HepG2 (cell line): ENCODE measurements at regions not wholly inside any gene's neighbourhood (a gene's known extent, or its start where the extent isn't known, plus 50 kb on each side); places are given as distances from the start of the nearest gene placed in this dataset.

Experiments used
- ATAC-seq: fragments of 200-7000 bp; cut with Tn5 transposase; 3 replicates; pipeline ENCODE4 v1.9.1; 2020; ENCODE audit warnings: mild to moderate bottlenecking, moderate library complexity
- BruUV-seq: library from RNA; stranded (reverse); fragments of 400-500 nt; replicated peaks from 2 replicates; lab custom pipeline; 2021; lab: Mats Ljungman, UMichigan
- CTCF ChIA-PET: fragments of 300-600 bp; formaldehyde crosslinking; extraction: SDS; loops from one replicate; lab custom pipeline; 2021; ENCODE audit warnings: low total read pairs, inconsistent platforms, low intra/inter-chr PET ratio; lab: Yijun Ruan, JAX
- POLR2A ChIA-PET: fragments of 350-600 bp; sonication (Branson Sonifier 250); formaldehyde crosslinking; loops from one replicate; lab custom pipeline; 2020; ENCODE audit warnings: antibody characterized with exemption, inconsistent platforms; lab: Yijun Ruan, JAX
- DNase-seq: peaks from one replicate; pipeline ENCODE4 v3.0.0-alpha.2; 2015; ENCODE audit warnings: low spot score
- FAIRE-seq: peaks from 3 replicates; lab custom pipeline; 2011; peaks lifted over from hg19 to GRCh38; lab: Jason Lieb, UNC
- H2AFZ ChIP-seq: one replicate; pipeline ENCODE4 v1.6.1; 2011; ENCODE audit warnings: low read length, inconsistent platforms
- H3K27ac ChIP-seq: fragments of 300-600 bp; 3 replicates; pipeline ENCODE4 v1.8.0; 2011; ENCODE audit warnings: mixed run types, mild to moderate bottlenecking, mixed read lengths, low read length, inconsistent platforms; ENCODE audit not compliant: insufficient read depth; ENCODE audit errors: extremely low read length
- H3K27me3 ChIP-seq, 2 experiments: fragments of 200-600 bp in 1 of 2; 2 replicates in 1 of 2; 3 replicates in 1 of 2; pipeline versions ENCODE4 v1.6.0 to v1.8.0; 2011; ENCODE audit warnings: low read length in 2 of 2, mild to moderate bottlenecking in 2 of 2, moderate library complexity in 2 of 2, inconsistent platforms in 1 of 2; ENCODE audit not compliant: insufficient read depth in 2 of 2, control insufficient read depth in 1 of 2
- H3K36me3 ChIP-seq, 2 experiments: fragments of 200-600 bp in 1 of 2; replicated peaks in 1 of 2; 2 replicates in 1 of 2; 3 replicates in 1 of 2; pipeline versions ENCODE4 v1.5.1 to v1.8.0; 2011; ENCODE audit warnings: low read length in 2 of 2, inconsistent platforms in 1 of 2; ENCODE audit not compliant: insufficient read depth in 2 of 2, control insufficient read depth in 1 of 2
- H3K4me1 ChIP-seq: 2 replicates; pipeline ENCODE4 v1.5.1; 2012; ENCODE audit warnings: low read length, inconsistent platforms; ENCODE audit not compliant: insufficient read depth
- H3K4me2 ChIP-seq: 2 replicates; pipeline ENCODE4 v1.6.0; 2011; ENCODE audit warnings: low read depth, low read length, inconsistent platforms
- H3K4me3 ChIP-seq, 3 experiments: fragments of 200-600 bp in 1 of 3; sonication (generic), shearing (Covaris generic) in 1 of 3; replicated peaks in 1 of 3; 2 replicates each; pipeline ENCODE4 v1.5.1; 2011 to 2016; ENCODE audit warnings: low read length in 3 of 3, inconsistent platforms in 2 of 3, low read depth in 2 of 3, mild to moderate bottlenecking in 2 of 3, control low read depth in 1 of 3, mixed read lengths in 1 of 3; ENCODE audit not compliant: insufficient read depth in 1 of 3
- H3K79me2 ChIP-seq: one replicate; pipeline ENCODE4 v1.6.1; 2011; ENCODE audit warnings: low read length, inconsistent platforms; ENCODE audit not compliant: insufficient read depth
- H3K9ac ChIP-seq: 2 replicates; pipeline ENCODE4 v1.6.0; 2011; ENCODE audit warnings: mild to moderate bottlenecking, low read depth, low read length, inconsistent platforms; ENCODE audit not compliant: insufficient read depth
- H3K9me3 ChIP-seq: 2 replicates; pipeline ENCODE4 v1.5.1; 2012; ENCODE audit warnings: mild to moderate bottlenecking, low read length
- H4K20me1 ChIP-seq: 2 replicates; pipeline ENCODE4 v1.6.0; 2011; ENCODE audit warnings: inconsistent platforms, mild to moderate bottlenecking, low read length, moderate library complexity; ENCODE audit not compliant: insufficient read depth
- EP300 ChIP-seq, 3 experiments: sonication (generic) in 1 of 3; formaldehyde crosslinking in 1 of 3; IDR thresholded peaks; 2 replicates each; pipeline versions ENCODE4 v1.5.1 to v1.6.1; 2011 to 2020; ENCODE audit warnings: low read depth in 2 of 3, low read length in 2 of 3, borderline replicate concordance in 1 of 3, improper control_type of control experiment in 1 of 3, mild to moderate bottlenecking in 1 of 3, missing genetic modification reagents in 1 of 3, moderate library complexity in 1 of 3
- GABPB1 ChIP-seq: IDR thresholded peaks from 2 replicates; pipeline ENCODE4 v1.6.1; 2016; ENCODE audit warnings: mild to moderate bottlenecking, missing genetic modification reagents, moderate library complexity, missing compliant biosample characterization
- HOXA5 ChIP-seq: sonication (generic); formaldehyde crosslinking; IDR thresholded peaks from 2 replicates; pipeline ENCODE4 v1.4.0; 2020; ENCODE audit warnings: missing genetic modification reagents
- IKZF1 ChIP-seq: fragments of 450-650 bp; IDR thresholded peaks from 2 replicates; pipeline ENCODE4 v1.7.1; 2016
- NCOA5 ChIP-seq: sonication (generic); formaldehyde crosslinking; IDR thresholded peaks from 2 replicates; pipeline ENCODE4 v1.4.0; 2020; ENCODE audit warnings: missing genetic modification reagents
- NFE2 ChIP-seq: sonication (generic); formaldehyde crosslinking; IDR thresholded peaks from 2 replicates; pipeline ENCODE4 v1.4.0; 2020; ENCODE audit warnings: missing genetic modification reagents
- SIX1 ChIP-seq: sonication (generic); formaldehyde crosslinking; IDR thresholded peaks from 2 replicates; pipeline ENCODE4 v1.4.0; 2020; ENCODE audit warnings: missing genetic modification reagents, borderline replicate concordance
- TRIM24 ChIP-seq: sonication (generic); formaldehyde crosslinking; IDR thresholded peaks from 2 replicates; pipeline ENCODE4 v1.8.0; 2022; ENCODE audit warnings: mild to moderate bottlenecking, missing genetic modification reagents
- ZBTB7A ChIP-seq: sonication (generic); formaldehyde crosslinking; IDR thresholded peaks from 2 replicates; pipeline ENCODE4 v1.8.0; 2022; ENCODE audit warnings: mild to moderate bottlenecking, missing genetic modification reagents
- in situ Hi-C: cut with HindIII; loops from 2 replicates; pipeline ENCODE4 v1.10.0; 2017; ENCODE audit warnings: low pct_unique_long_range_greater_than_20kb; ENCODE audit not compliant: extremely low pct_ligation_motif_present
- intact Hi-C: fragments of 100-400 bp; cut with micrococcal nuclease; formaldehyde crosslinking; loops from one replicate; pipeline ENCODE4 v1.10.0; 2022; ENCODE audit not compliant: unreplicated experiment
- TF ChIP-seq, protein P1 (sequence below): IDR thresholded peaks from 2 replicates; pipeline ENCODE4 v1.6.1; 2016; ENCODE audit warnings: low read depth, missing genetic modification reagents, missing compliant biosample characterization
- TF ChIP-seq, protein P2 (sequence below), 2 experiments: sonication (generic) in 1 of 2; formaldehyde crosslinking in 1 of 2; IDR thresholded peaks; 2 replicates each; pipeline versions ENCODE4 v1.6.1 to v1.9.0; 2014 to 2022; ENCODE audit warnings: antibody characterized with exemption in 1 of 2, borderline replicate concordance in 1 of 2, inconsistent platforms in 1 of 2, low read depth in 1 of 2, missing genetic modification reagents in 1 of 2
- TF ChIP-seq, protein P3 (sequence below): sonication (generic); formaldehyde crosslinking; IDR thresholded peaks from 2 replicates; pipeline ENCODE4 v1.8.0; 2022; ENCODE audit warnings: mild to moderate bottlenecking, missing genetic modification reagents, moderate library complexity
- TF ChIP-seq, protein P4 (sequence below): sonication (generic); formaldehyde crosslinking; IDR thresholded peaks from 2 replicates; pipeline ENCODE4 v1.8.1; 2023; ENCODE audit warnings: mild to moderate bottlenecking, missing genetic modification reagents

DNA sequence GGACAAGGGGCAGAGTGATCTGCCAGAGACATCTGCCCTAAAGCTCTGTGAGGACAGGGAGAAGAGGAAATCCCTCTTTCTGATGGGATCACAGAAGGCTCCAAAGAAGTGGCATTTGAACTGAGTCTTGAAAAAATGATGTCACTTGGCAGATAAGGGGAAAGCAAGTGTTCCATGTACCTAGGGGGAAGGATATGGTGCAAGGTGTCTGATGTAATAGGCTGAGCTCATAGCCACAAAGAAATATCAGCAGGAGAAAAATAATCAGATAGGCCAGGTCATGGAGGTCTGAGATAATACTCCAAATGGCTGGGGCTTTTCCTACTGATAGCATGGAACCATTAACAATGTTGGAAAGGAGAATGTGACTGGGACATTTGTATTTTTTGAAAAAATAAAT, 468.4 kb upstream of the MDFIC2 start:
- Histone ChIP-seq H3K4me1 (no peaks in the 10 kb centered on the region), H4K20me1 (no peaks in the 10 kb centered on the region), H3K4me2 (no peak overlapping the region), H2AFZ (no peak overlapping the region), H3K9ac (no peak overlapping the region), H3K27ac (no peak overlapping the region), H3K9me3 (no peaks in the 10 kb centered on the region), H3K36me3 (no peaks in the 10 kb centered on the region), H3K27me3 (no peaks in the 10 kb centered on the region), H3K79me2 (no peaks in the 10 kb centered on the region), H3K4me3 (no peak overlapping the region)
- ChIA-PET CTCF (no interaction called here), POLR2A (no interaction called here)
- ATAC-seq: no peak
- no peak for DNase-seq
- FAIRE-seq: no peak
- intact Hi-C loops: no loop called here
- BruUV-seq: no TSS peak
- in situ Hi-C loops: no loop called here
- TF ChIP-seq SIX1 (CRISPR knock-in tag) (no peak), NFE2 (CRISPR knock-in tag) (no peak), ZBTB7A (CRISPR knock-in tag) (no peak), TRIM24 (CRISPR knock-in tag) (no peak), IKZF1 (no peak), HOXA5 (CRISPR knock-in tag) (no peak), GABPB1 (no peak), NCOA5 (CRISPR knock-in tag) (no peak), EP300 (IDR thresholded peaks at IDR 0.05; ENCODE audit: low read depth in 2 of 2, low read length in 2 of 2) (no peak), EP300 (CRISPR knock-in tag; IDR thresholded peaks at IDR 0.05; ENCODE audit: borderline replicate concordance) (no peak)
- TF ChIP-seq, protein P1, sequence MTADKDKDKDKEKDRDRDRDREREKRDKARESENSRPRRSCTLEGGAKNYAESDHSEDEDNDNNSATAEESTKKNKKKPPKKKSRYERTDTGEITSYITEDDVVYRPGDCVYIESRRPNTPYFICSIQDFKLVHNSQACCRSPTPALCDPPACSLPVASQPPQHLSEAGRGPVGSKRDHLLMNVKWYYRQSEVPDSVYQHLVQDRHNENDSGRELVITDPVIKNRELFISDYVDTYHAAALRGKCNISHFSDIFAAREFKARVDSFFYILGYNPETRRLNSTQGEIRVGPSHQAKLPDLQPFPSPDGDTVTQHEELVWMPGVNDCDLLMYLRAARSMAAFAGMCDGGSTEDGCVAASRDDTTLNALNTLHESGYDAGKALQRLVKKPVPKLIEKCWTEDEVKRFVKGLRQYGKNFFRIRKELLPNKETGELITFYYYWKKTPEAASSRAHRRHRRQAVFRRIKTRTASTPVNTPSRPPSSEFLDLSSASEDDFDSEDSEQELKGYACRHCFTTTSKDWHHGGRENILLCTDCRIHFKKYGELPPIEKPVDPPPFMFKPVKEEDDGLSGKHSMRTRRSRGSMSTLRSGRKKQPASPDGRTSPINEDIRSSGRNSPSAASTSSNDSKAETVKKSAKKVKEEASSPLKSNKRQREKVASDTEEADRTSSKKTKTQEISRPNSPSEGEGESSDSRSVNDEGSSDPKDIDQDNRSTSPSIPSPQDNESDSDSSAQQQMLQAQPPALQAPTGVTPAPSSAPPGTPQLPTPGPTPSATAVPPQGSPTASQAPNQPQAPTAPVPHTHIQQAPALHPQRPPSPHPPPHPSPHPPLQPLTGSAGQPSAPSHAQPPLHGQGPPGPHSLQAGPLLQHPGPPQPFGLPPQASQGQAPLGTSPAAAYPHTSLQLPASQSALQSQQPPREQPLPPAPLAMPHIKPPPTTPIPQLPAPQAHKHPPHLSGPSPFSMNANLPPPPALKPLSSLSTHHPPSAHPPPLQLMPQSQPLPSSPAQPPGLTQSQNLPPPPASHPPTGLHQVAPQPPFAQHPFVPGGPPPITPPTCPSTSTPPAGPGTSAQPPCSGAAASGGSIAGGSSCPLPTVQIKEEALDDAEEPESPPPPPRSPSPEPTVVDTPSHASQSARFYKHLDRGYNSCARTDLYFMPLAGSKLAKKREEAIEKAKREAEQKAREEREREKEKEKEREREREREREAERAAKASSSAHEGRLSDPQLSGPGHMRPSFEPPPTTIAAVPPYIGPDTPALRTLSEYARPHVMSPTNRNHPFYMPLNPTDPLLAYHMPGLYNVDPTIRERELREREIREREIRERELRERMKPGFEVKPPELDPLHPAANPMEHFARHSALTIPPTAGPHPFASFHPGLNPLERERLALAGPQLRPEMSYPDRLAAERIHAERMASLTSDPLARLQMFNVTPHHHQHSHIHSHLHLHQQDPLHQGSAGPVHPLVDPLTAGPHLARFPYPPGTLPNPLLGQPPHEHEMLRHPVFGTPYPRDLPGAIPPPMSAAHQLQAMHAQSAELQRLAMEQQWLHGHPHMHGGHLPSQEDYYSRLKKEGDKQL: no peak
- TF ChIP-seq, protein P2, sequence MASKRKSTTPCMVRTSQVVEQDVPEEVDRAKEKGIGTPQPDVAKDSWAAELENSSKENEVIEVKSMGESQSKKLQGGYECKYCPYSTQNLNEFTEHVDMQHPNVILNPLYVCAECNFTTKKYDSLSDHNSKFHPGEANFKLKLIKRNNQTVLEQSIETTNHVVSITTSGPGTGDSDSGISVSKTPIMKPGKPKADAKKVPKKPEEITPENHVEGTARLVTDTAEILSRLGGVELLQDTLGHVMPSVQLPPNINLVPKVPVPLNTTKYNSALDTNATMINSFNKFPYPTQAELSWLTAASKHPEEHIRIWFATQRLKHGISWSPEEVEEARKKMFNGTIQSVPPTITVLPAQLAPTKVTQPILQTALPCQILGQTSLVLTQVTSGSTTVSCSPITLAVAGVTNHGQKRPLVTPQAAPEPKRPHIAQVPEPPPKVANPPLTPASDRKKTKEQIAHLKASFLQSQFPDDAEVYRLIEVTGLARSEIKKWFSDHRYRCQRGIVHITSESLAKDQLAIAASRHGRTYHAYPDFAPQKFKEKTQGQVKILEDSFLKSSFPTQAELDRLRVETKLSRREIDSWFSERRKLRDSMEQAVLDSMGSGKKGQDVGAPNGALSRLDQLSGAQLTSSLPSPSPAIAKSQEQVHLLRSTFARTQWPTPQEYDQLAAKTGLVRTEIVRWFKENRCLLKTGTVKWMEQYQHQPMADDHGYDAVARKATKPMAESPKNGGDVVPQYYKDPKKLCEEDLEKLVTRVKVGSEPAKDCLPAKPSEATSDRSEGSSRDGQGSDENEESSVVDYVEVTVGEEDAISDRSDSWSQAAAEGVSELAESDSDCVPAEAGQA (IDR thresholded peaks at IDR 0.05; ENCODE audit: low read depth): no peak
- TF ChIP-seq, protein P2 (CRISPR knock-in tag; IDR thresholded peaks at IDR 0.05; ENCODE audit: borderline replicate concordance): no peak
- TF ChIP-seq, protein P3, sequence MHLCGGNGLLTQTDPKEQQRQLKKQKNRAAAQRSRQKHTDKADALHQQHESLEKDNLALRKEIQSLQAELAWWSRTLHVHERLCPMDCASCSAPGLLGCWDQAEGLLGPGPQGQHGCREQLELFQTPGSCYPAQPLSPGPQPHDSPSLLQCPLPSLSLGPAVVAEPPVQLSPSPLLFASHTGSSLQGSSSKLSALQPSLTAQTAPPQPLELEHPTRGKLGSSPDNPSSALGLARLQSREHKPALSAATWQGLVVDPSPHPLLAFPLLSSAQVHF (CRISPR knock-in tag): no peak
- TF ChIP-seq, protein P4, sequence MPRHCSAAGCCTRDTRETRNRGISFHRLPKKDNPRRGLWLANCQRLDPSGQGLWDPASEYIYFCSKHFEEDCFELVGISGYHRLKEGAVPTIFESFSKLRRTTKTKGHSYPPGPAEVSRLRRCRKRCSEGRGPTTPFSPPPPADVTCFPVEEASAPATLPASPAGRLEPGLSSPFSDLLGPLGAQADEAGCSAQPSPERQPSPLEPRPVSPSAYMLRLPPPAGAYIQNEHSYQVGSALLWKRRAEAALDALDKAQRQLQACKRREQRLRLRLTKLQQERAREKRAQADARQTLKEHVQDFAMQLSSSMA: no peak
